ENCODE measurements at regions not wholly inside any gene's neighbourhood (a gene's known extent, or its start where the extent isn't known, plus 50 kb on each side); places are given as distances from the start of the nearest gene placed in this dataset.

DNA sequence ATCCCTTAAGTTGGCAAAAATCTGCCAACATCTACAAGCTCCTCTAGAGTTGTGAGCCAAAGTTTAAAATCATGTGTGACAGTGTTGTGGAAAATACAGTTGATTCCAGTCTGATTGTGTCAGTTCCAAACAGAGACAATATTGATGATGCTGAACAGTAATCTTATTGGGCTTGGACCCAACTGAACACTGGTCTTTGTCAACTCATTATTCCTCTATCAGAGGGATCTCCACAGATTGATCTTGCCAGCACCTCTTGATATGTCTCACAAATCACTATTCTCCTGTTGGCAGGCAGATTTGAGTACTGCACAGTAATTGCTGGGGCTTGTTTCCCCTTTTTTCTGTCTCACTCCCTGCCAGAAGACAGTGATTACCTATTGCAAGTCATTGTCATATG lies 326.6 kb upstream of the DPH6 start:
- DNase-seq, result no peak

DNA sequence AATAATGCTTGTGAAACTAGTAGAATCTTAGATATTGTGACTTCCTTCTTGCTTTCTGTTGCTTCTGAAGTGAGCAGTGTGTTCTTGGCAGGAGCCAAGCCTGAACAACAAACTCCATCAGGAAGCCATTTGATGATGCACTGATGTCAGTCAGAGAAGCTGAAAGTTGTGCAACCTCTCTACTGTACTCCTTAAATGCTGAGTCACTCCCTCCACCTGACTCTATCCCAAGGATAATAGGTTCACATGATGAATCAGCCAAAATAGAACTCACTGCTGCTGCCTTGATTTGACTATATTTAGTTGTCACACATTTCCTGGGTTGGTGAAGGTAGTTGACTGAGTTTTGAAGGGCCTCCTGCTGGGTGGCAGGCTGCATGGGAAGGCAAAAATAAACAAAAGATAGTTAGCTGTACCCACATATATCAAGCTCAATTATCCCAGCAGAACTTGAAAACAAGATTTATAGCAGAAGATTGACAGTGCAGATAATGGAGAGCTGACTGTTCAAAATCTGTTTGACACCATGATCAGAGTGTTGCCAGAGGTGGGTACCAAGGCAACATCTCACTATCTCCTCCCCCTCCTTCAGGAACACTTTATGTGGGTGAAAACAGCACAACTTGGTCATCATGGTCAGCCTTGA lies 328.4 kb upstream of the DPH6 start:
- no peak for DNase-seq

DNA sequence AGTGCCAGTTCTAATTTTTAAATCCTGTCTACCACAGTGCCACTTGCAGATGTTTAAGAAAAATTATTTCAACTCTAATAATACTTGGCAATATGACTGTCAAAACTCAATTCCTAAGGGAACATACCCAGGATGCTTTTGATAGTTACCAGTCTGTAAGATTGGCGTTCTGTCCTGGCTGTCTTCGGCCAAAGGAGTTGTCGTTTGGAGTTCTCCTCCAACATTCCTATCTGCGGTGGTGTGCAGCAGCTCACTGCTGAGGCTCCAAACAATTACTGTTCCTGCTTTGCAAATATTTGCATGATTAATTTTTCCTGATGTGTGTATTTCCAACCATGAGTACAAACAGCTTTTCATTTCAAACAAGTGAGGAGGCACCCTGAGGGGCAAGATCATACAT lies 330.8 kb upstream of the DPH6 start:
- DNase-seq, result no peak

DNA sequence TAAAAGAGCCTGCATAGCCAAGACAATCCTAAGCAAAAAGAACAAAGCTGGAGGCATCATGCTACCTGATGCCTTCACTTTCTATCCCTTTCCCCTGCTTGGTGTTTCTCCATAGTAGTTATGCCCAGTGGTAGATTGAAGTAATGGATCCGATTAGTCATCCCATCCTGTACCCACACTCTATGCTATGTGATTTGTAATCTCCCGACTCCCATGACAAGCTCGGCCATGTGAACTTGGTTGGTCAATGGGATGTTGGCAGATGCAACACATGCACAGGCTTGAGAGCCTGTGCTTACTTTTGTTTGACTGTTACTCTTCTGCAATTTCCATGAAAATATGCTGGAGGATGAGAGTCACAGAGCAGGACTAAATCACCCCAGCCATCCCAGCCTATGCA lies 334.9 kb upstream of the DPH6 start:
- no peak for DNase-seq

DNA sequence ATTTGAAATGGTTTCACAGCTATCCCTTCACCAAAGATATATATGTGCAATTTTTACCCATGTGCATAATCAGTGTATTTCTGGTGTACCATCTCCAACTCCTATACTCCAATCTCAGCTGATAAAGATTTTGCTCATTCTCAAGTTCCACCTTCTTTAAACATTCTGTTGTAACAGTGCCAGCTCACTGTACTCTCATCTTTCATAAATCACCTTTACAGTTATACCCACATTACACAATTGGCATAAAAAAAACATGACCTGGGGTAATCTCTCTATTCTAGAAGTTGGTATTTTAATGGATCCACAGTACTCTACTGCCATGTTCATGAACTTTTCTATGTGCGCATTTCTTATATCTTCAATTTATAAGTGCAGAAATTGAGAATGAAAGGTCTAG lies 339.9 kb upstream of the DPH6 start:
- DNase-seq, result no peak

DNA sequence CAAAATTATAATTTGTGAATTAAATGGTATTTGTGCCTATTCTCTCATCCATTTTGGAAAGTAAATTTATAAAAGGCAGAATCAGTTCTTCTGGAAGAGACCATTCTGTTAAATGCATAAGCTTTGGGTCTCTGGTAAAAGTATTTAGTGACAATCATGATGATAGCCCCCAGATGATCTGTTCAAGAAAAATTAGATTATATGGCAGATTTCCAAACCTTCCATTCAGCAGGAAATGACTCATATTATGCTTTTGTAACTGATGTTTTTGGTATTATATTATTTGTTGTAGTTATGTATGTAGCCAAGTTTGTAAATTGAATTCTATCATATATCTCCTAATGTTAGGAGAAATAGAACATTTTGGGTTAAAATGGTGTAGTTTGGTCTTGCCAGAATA lies 340.8 kb upstream of the DPH6 start:
- no peak for DNase-seq

DNA sequence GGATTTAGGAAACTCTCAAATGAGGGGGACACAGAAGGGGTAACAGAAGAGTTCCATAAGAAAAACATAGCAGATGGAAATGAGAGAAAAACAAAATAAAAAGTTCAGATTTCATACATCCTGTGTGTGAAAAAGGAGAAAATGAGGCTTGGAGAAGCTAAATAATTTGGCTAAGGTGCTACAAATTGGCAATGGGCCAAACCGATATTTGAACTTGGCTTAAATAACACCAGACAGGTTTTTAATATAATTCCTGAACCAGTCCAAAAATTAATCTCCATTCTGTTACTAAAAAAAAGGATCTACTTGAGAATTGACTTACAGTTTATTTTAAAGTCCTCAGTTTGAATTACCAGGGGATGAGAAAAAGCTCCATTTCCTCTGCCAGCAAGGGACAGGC lies 342.9 kb upstream of the DPH6 start:
- no peak for DNase-seq

DNA sequence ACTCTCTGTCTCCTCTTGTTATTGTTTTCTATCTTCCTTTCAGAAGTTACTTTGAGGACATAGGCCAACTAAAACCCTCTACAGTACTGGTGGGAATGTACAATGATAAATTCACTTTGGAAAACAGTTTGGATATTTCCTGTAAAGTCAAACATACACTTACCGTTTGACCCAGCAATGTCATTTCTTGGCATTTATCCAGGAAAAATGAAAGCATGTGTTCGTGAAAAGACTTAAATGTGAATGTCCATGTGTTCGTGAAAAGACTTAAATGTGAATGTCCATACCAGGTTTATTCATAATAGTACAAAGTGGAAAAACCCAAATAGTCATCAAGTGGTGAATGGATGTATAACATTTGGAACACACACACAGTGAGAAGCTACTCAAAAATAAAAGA lies 361.5 kb upstream of the DPH6 start:
- DNase-seq, result no peak

DNA sequence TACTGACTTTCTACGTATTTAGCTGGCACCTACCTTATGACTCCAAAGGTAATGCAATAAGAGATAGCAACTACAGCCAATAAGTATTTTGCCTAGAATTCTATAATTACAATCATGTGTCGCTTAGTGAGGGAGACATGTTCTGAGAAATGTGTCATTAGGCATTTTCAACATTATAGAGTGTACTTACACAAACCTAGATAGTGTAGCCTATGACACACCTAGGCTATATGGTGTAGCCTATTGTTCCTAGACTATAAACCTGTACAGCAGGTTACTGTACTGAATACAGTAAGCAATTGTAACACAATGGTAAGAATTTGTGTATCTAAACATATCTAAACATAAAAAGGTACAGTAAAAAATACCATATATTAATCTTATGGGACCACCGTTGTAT lies 363.4 kb upstream of the DPH6 start:
- DNase-seq, result no peak

DNA sequence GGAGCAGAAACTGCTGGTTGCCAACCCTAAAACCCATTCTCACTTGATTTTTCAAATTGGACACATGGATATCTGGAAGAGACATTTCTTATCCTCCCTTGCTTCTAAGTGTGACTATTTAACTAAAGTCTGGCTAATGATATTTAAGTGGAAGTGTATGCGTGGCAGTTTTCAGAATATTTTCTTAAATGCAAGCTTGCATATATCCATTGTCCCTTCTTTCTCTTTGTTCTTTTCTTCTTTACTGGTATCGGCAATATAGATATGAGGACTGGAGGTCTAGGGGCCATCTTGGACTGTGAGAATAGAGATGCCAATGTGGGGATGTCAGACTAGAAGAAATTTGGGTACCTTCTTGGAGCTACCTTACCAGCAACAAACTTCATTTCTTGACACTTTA lies 364.3 kb upstream of the DPH6 start:
- no peak for DNase-seq

DNA sequence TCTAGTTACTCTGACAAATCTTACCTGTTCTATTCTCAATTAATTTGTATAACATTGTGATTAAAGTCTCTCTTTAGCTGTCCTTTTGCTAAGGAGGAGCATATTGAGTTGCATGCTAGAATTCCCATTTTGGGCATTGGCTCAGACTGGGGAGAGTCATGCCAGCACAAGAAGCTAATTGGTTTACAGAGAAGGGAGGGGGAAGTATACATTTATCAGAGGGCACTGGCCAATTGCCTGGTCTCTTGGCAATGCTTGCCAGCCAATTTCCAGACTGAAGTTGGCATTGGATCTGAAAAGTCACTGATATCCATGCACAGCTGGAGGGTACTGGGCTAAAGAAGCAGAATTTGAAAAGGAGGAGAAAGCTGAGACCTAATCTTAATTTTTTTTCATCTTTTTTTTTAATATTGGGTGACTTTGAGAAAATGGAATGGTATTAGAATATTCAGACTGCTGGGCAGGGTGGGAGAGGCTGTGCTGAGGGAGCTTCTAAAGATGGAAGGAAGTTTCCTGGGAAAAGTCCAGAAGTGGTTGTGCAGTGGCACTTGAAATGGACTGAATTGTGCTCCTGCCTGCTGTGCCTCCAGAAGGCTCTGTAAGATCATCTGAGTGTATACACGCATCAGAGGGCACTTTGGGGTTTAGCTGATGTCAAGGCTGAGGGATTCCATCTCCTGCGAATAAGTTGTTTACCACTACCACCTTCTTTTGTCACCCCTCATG lies 365.2 kb upstream of the DPH6 start:
- no peak for DNase-seq

DNA sequence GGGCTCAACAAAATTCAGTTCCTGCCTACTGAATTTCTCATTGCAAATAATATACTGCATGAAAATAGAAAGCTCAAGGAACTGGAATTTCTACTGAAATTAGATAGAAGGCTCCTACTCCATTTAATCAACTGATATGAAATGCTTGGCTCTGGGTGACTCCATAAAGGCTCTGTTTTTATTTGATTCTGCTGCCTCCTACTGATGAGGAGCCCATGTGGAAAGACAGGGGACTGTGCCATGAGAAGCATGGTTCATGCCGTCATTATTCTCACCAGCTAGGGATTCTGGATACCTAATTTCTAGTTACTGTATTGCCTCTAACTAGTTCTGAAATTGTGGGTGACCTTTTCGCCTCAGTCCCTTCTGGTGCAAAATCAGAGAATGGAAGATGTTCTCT lies 366.2 kb upstream of the DPH6 start:
- DNase-seq, result no peak

DNA sequence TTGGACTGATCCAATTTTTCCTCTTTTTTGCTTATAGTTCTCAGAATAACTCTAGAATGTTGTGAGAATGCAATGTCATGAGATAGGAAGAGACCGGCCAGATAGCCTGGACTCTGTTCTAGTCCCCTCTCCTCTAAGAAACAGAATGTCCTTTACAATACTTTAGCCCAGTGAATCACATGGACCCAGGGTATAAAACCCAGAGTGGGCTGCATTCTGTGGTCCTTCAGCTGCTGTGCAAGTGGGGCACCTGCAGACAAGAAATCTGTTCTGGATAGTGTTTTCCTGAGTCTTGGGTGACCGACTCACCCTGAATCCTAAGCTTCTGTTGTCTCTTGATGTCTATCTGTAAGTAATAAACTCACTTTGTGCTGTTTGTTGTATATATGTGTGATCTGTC lies 368.6 kb upstream of the DPH6 start:
- no peak for DNase-seq

DNA sequence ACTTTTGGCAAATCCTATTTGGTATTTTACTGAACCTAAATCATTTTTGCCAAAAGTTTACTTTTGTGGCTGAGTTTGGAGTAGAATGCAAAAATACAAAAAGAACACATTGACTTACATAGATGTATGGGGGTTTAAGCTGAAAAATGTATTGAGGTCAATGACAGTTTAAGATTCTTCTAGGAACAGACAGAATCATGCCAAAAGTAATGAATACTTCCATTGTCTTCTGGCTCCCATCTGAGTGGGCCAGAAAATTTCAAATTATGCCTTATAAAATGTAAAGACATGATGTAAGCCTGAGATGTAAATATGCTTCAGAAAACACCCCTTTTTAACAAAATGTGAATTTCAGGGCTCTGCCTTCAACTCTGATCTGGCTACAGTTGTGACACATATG lies 375.1 kb upstream of the DPH6 start:
- no peak for DNase-seq

DNA sequence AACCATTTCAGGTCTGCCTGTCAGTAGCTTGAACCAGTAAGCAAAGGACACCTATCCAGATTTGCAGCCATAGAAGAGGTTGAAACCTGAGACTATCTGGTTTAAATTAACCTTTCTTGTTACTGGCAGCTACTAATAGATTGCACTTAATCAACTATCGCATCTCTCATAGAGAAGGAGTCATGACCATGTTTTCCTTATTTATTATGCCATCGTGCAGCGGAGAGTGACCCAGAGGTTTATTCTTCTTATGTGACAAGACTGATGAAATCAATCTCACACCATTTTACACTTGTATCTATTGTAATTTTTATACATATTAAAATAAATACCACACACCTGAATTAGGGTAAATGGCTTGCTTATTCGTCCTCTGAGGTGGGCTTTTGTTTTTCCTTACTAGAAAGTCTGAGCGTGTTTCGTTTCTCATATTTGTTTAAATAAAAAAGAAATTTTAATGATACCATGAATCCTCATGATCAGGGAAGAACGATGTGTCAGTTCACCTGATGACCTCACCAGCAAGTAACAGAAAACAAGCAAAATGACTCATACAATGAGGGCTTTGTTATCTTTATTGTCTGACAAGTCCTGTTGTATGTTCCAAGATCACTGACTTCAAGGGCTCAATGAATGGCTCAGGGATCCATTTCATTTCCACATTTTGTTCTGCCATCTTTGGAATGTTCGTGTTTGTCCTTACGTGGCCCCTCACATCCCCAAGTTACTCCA lies 379.5 kb upstream of the DPH6 start:
- DNase-seq, result no peak

DNA sequence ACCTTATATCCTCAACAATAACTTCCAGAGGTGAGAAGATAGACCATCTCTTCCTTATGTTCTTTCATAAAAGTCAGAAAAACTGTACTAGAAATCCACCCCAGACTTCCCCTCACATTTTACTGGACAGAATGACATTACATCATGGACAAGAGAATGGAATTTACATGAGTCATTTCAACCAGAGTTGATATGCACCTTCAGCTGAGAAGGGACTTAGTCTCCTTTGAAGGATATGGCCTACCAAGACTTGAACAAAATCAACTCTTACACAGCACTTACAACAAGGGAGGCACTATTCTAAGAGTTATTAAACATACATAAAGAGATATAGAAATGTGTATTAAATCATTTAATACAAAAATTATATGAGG lies 380.0 kb upstream of the DPH6 start:
- DNase-seq, result no peak

DNA sequence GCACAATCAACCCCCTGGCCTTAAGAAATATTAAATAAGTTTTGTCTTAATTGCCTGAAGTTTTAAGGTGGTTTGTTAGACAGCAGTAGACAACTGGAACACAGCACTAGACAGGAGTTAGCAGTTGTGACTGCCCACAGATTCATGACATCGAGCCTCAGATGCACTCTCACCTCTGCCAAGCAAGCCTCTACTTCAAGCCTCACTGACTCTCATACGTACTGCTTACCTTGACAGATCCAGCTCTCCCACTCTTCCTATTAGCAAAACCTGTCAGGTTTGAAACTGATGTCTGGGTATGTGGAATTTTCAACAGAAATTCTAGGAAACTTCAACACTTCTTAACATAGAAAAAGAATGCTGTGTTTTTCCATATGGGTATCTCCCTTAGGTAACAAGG lies 382.9 kb upstream of the DPH6 start:
- DNase-seq, result no peak

DNA sequence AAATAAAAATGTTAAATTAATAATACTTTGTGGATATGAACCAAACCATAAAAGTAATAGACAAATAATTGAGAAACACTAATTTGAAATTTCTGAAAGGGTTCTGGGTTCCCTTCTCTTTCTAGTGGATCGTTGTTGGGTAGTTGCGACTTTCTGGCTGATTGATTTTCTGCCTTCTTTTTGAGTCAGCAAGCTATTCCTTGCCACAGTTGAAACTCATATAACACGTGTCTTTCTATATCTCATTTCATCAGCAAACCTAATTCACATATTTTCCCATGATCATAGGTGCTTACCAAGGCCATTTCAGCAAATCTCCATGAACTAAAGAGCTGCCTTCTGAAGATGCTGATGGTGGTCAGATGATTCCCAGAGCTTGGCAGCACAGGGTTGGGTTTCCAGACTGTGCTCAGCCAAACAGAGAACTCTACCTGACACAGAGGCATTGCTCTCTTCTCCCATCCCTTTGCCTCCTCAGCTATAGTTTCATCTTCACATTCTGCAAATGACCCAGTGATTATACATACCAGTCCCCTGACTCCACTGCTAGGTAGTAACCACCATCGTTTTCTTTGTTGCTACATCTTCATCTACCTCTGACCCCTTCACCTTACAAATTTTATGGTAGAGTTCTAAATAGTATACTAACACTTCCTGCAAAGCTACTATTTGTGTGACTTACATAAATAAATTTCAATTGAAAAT lies 383.9 kb upstream of the DPH6 start:
- no peak for DNase-seq

DNA sequence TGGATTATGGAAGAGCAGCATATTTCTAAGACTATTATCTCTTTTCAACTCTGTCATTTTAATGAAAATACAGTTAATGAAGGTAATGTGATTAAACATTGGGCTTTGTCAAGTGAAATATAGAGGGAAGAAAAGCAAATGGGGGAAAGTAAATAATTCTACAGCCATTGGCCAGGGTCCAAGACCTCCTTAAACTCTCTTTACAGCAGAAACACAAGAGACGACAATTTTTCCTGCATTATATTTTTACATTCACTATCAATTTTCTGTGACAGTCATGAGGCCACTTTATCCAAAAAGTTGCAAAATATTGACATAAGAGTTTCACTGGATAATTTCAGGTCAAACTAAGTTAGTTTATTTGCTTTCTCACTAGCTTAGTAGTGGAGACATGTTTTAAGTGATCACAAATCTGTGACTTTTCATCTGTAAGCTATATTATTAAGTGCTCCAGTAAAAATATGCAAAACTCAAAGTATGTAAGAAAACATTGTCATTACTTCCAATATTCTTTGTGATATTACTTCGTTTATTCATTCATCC lies 385.9 kb upstream of the DPH6 start:
- no peak for DNase-seq

DNA sequence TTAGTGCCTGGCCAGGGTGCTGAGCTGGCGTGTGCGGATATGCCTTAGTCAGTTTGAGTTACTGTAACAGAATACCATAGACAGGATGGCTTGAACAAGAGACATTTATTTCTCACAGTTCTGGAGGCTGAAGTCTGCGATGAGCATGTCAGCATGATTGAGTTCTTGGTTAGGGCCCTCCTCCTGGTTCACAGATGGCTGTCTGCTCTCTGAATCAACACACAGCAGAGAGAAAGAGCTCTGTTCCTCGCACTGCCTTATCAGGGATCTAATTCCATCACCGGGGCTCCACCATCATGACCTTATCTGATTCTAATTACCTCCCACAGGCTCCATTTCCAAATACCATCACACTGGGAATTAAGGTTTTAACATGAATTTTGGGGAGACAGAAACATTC lies 386.6 kb upstream of the DPH6 start:
- DNase-seq, result no peak

DNA sequence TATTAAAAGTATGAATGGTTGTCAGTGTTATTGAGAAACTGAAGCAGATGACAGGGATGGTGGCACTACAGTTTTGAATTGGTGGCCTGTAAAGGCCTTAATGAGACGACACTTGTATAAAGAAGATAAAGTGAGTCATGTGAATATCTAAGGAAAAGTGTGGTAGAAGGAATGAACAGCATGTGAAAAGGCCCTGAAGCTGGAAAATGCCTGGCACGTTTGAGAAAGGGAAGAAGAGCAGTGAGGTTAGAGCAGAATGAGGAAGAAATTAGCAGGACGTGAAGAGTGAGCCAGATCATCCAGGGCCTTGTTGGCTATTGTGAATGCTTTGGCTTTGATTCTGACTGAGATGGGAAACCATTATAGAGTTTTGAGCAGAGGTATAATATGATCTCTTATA lies 387.6 kb upstream of the DPH6 start:
- no peak for DNase-seq

DNA sequence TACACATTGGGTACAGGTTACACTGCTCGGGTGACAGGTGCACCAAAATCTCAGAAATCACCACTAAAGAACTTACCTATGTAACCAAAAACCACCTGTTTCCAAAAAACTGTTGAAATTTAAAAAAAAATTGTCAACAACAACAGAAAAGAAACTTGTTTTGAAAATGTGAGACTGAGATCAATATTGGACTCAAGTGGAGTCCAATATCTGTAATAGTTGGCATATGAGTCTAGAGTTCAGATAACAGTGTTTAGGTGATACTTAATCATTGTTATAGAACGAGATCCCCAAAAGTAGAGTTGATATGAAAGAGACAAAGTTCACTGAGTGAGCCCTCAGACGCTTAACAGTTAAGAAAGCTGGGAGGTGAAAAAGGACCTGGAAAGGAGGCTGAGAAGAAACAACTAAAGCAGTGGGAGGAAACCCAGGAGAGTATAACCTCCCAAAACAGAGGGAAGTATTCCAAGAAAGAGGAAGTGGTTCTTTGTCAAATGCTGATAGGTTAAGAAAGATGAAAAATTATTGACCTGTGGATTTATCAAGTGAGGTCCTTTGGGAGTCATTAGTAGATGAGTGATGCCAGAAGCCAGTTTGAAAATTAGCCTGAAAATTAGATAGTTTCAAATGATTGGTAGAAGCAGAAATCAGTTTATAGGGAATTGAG lies 388.6 kb upstream of the DPH6 start:
- no peak for DNase-seq

DNA sequence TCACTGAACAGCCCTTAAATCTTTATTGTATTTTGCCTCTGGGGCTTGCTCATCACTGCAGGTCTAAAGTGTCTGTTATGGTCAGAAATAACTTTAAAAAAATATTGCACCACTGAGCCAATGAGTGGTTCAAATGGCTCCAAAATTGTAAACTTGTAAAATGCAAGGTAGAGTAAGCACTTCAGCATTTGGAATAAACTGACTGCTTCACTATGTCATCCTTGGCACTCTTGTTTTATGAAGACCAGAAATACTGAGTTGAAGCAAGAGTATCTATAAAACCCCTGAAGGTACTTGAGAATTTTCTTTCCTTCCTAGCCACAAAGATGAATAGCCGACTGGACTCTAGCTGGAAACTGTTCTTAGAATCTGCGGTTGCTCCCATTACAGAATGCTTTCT lies 390.3 kb upstream of the DPH6 start:
- DNase-seq, result no peak
